DOHH2 (cell line): ENCODE measurements at regions not wholly inside any gene's neighbourhood (a gene's known extent, or its start where the extent isn't known, plus 50 kb on each side); places are given as distances from the start of the nearest gene placed in this dataset.
"Not testable (repeated sequence)": the region's sequence is repeated elsewhere in the genome, so short reads cannot be mapped to it uniquely, and the experiment has no call there.

ENCODE experiments used
- EZH2phosphoT487 ChIP-seq: fragments of 200-600 bp; sonication (generic); IDR thresholded peaks from 2 replicates; pipeline ENCODE4 v1.6.1; 2017; ENCODE audit warnings: borderline replicate concordance, mild to moderate bottlenecking, antibody characterized with exemption, low read length, moderate library complexity, mixed read lengths
- TF ChIP-seq, protein P1 (sequence below): fragments of 200-600 bp; sonication (generic); IDR thresholded peaks from one replicate; pipeline ENCODE4 v1.5.1; 2014; ENCODE audit warnings: antibody characterized with exemption, mild to moderate bottlenecking, low read depth, low read length; ENCODE audit not compliant: poor library complexity, severe bottlenecking

DNA sequence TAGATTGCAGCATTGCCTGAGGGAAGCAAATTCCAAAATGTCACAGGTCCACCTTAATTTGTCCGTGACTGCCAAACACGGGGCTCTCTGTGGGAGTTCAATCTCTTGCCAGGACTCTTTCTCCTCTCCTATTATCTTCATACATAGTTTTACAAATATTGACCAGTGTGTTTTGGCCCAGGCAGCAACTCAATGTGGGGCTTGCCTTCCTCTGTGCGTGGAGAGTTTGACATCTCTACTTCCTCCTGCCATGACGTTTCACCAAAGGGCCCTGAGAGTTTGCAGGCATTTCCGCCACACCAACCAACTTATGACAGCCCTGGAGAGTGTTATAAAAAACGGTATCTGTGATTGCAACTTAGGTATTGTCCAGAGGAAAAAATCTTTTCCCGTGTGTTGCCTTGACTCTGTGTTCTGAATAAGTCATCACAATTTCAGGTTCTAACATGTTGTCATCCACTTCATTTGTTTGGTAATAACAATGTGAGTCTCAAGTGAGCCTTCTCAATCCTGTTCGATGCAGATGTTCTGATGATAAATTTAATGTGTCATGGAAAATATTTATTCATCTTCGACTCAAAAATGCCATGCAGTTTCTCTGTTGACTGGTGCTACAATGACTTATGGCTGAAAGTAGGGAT lies 106.0 kb downstream of the PWWP3B start:
- TF ChIP-seq EZH2phosphoT487, result not testable (repeated sequence)
- TF ChIP-seq, protein P1, sequence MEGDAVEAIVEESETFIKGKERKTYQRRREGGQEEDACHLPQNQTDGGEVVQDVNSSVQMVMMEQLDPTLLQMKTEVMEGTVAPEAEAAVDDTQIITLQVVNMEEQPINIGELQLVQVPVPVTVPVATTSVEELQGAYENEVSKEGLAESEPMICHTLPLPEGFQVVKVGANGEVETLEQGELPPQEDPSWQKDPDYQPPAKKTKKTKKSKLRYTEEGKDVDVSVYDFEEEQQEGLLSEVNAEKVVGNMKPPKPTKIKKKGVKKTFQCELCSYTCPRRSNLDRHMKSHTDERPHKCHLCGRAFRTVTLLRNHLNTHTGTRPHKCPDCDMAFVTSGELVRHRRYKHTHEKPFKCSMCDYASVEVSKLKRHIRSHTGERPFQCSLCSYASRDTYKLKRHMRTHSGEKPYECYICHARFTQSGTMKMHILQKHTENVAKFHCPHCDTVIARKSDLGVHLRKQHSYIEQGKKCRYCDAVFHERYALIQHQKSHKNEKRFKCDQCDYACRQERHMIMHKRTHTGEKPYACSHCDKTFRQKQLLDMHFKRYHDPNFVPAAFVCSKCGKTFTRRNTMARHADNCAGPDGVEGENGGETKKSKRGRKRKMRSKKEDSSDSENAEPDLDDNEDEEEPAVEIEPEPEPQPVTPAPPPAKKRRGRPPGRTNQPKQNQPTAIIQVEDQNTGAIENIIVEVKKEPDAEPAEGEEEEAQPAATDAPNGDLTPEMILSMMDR, result not testable (repeated sequence)
